ENCODE measurements at regions not wholly inside any gene's neighbourhood (a gene's known extent, or its start where the extent isn't known, plus 50 kb on each side); places are given as distances from the start of the nearest gene placed in this dataset.
"Not testable (repeated sequence)": the region's sequence is repeated elsewhere in the genome, so short reads cannot be mapped to it uniquely, and the experiment has no call there.

DNA sequence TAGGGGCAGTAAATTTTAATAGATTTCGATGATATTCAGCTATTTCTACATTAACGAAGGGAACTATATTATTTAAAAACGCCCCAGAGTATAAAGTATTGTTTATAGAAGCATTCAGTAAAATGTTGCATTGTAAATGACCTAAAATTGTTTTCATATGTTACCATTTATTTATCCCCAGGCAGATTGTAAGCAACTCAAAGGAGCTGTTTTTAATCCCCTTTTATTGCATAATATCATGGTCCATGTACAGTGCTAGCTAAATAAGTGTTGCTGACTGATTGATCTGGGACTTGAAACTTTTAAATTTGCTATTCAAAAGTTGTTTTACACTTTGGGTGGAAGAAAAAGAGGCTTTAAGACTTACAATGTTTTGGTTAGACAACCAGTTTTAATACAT, 199.0 kb upstream of the SLC38A2 start:
- no peak for ATAC-seq
- Mint-ChIP-seq H3K4me3 (no peak overlapping the region), H3K4me1 (no peaks in the 10 kb centered on the region), H3K9me3 (ENCODE audit: low read depth) (peaks cover 17% of the 10 kb centered on the region), H3K36me3 (peaks cover 26% of the 10 kb centered on the region), H3K27me3 (no peaks in the 10 kb centered on the region), H3K27ac (no peak overlapping the region)
- CTCF ChIA-PET = interaction anchor here (0.9 to 1.0 kb wide), 2 partner anchors 8 to 10 kb away, joined by 3 read pairs; no protein-coding TSS in a partner anchor
- no peak for DNase-seq

DNA sequence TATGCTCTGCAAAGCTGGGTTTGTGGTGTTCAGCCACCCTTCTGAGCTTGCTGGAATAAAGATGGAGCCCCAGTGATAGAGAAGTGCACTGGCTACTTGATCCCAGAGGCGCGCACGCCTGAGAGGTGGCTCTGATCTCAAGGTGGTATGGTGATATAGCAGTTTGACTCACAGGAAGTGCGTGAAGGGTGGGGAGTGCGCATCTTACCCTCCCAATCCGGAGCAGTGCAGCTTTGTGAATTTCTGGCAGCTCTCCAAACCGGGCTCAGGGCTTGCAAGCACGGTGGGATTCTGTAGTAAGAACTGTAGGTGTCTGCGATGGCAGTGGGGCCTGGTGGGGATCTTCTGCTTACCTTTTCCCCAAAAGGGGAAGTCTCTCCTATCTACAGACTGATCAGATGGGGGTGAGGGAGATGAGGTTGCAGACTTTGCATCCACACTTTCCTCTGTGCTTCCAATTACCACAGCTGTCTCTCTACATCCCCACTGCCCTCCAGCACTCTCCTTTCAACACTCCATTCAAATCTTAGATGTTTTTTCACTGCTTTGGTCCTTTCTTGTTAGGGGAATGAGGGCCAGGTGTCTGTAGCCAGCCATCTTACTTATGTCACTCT, 197.4 kb upstream of the SLC38A2 start:
- Mint-ChIP-seq H3K36me3 (peaks cover 35% of the 10 kb centered on the region), H3K27me3 (no peaks in the 10 kb centered on the region), H3K27ac (no peak overlapping the region), H3K4me1 (no peaks in the 10 kb centered on the region), H3K4me3 (no peak overlapping the region), H3K9me3 (ENCODE audit: low read depth) (peaks cover 21% of the 10 kb centered on the region)
- no peak for DNase-seq
- CTCF ChIA-PET = interaction anchor here (1.1 kb wide), 1 partner anchor 19 kb away, joined by 5 read pairs; no protein-coding TSS in a partner anchor
- ATAC-seq = no peak

DNA sequence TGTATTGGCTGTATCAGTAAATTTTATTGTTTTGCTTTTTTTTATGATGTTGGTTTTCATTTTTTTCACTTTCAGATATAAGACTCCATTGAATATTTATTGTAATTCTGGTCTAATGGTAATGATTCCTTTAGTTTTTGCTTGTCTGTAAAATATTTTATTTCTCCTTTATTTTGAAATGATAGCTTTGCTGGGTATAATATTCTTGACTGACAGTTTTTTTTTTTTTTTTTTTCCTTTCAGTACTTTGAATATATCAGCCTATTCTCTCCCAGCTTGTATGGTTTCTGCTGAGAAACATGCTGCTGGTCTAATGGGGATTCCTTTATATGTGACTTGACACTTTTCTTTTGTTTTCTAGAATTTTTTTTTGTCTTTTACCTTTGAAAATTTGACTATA, 195.1 kb upstream of the SLC38A2 start:
- H3K27ac Mint-ChIP-seq = no peak overlapping the region
- H3K27me3 Mint-ChIP-seq = no peaks in the 10 kb centered on the region
- no peak for DNase-seq
- peaks cover 21% of the 10 kb centered on the region for H3K9me3 Mint-ChIP-seq (ENCODE audit: low read depth)
- H3K36me3 Mint-ChIP-seq = peaks cover 40% of the 10 kb centered on the region
- CTCF ChIA-PET = interaction anchor here (1.1 kb wide), 1 partner anchor 44 kb away, joined by 3 read pairs; no protein-coding TSS in a partner anchor
- no peak overlapping the region for H3K4me3 Mint-ChIP-seq
- H3K4me1 Mint-ChIP-seq = no peaks in the 10 kb centered on the region
- no peak for ATAC-seq

DNA sequence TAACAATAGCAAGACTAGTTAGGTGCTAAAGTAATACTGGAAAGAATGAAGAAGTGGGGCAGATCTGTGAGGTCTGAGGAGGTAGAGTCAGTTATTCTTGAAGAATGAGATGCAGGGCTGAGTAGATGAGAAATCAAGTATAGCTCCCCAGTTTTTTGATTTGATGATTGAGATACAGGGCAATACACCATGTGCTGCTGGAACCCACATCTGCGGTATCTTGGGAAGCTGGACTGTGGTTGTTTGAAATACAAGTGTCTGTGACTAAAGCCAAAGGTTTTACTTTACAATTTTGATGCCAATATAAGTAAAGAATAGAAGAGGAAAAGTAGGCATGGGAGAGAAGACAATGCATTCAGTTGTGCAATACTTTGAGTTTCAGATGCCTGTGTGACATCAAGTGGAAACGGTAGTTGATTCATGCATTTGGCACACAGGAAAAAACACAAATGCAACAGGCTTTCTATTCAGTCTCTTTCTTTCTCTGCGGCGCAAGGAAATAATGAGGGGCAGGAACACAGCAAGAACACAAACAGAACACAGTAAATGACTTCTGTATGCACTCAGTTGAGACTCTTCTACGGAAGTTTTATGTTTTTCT, 190.2 kb upstream of the SLC38A2 start:
- Mint-ChIP-seq H3K4me3 (no peak overlapping the region), H3K9me3 (ENCODE audit: low read depth) (peaks cover 13% of the 10 kb centered on the region), H3K27me3 (no peaks in the 10 kb centered on the region), H3K4me1 (peaks cover 2% of the 10 kb centered on the region), H3K27ac (no peak overlapping the region), H3K36me3 (peaks cover 29% of the 10 kb centered on the region)
- CTCF ChIA-PET = interaction anchor here (0.9 kb wide), 1 partner anchor 9 kb away, joined by 3 read pairs; no protein-coding TSS in a partner anchor
- ATAC-seq (no peak), DNase-seq (no peak)

DNA sequence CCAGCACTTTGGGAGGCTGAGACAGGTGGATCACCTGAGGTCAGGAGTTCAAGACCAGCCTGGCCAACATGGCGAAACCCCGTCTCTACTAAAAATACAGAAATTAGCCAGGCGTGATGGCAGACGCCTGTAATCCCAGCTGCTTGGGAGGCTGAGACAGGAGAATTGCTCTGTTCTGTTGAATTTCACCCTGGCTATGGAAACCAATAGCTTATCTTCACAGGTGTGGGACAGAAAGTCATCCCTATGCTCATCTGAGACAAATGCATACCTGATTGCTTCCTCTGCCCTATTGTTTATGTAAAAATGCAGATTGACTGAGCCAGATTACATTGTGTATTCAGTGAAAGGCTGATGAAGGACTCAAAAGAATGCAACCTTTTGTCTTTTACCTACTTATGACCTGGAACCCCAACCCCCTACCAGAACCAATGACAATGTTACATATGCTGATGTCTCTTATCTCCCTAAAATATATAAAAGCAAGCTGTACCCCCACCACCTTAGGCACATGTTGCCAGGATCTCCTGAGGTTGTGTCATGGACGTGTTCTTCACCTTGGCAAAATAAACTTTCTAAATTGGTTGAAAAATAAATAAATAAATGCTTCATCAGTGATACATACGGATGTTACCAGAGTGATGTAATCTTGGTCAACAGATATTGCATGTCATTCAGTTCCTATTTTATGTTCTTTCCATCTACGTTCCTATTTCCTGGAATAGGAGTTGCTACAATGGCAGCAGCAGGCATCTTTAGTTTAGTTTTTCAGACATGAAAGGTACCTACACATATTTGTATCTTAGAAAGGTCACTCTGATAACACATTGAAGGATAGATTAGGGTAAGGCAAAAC, 189.4 kb upstream of the SLC38A2 start:
- not testable (repeated sequence) for H3K4me1 Mint-ChIP-seq; H3K27ac Mint-ChIP-seq; ATAC-seq; H3K27me3 Mint-ChIP-seq; H3K9me3 Mint-ChIP-seq (ENCODE audit: low read depth); H3K4me3 Mint-ChIP-seq; DNase-seq
- H3K36me3 Mint-ChIP-seq = peaks cover 27% of the 10 kb centered on the region
- CTCF ChIA-PET = interaction anchor here (0.9 kb wide), 1 partner anchor 10 kb away, joined by 3 read pairs; no protein-coding TSS in a partner anchor

DNA sequence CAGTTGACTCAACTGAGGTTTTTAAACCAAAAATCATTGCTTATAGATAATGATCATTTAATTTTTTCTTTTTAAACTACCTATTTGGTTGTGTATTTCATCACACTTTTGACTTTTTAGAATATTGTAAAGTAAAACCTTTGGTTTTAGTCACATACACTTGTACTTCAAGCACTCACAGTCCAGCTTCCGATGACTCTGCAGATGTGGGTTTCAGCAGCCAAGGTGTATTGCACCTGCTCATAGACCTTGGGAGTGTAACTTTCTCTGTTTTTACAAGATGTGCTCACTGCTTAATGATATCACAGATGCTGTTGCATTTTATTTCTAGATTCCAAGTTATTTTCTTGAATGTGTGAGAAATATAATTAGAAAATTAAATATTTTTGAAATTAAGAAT, 188.3 kb upstream of the SLC38A2 start:
- CTCF ChIA-PET = no interaction called here
- Mint-ChIP-seq H3K27ac (no peak overlapping the region), H3K36me3 (peaks cover 20% of the 10 kb centered on the region), H3K4me1 (peaks cover 2% of the 10 kb centered on the region), H3K9me3 (ENCODE audit: low read depth) (no peaks in the 10 kb centered on the region), H3K4me3 (no peak overlapping the region), H3K27me3 (no peaks in the 10 kb centered on the region)
- DNase-seq = no peak
- no peak for ATAC-seq

DNA sequence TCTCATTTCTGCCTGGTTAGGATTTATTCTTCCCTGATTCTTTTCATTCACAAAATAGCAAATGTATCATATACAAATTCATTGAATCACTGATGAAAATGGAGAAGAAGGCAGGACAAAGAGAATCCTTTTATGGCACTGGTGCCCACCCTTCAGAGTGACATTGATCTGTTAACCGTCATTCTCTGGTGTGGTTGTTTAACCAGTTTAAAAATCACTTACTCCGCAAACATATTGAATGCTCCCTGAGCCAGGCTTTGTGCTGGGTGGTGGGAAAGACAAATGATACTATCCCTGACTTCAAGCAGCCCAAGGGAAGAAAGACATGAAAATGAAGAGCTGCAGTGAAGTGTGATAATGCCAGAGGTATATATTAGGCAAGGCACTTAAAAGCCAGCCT, 187.5 kb upstream of the SLC38A2 start:
- CTCF ChIA-PET = no interaction called here
- H3K27me3 Mint-ChIP-seq = no peaks in the 10 kb centered on the region
- H3K9me3 Mint-ChIP-seq (ENCODE audit: low read depth) = peaks cover under 1% of the 10 kb centered on the region
- peaks cover 14% of the 10 kb centered on the region for H3K36me3 Mint-ChIP-seq
- H3K4me1 Mint-ChIP-seq = peaks cover 2% of the 10 kb centered on the region
- no peak overlapping the region for H3K27ac Mint-ChIP-seq
- ATAC-seq (no peak), DNase-seq (no peak)
- no peak overlapping the region for H3K4me3 Mint-ChIP-seq

DNA sequence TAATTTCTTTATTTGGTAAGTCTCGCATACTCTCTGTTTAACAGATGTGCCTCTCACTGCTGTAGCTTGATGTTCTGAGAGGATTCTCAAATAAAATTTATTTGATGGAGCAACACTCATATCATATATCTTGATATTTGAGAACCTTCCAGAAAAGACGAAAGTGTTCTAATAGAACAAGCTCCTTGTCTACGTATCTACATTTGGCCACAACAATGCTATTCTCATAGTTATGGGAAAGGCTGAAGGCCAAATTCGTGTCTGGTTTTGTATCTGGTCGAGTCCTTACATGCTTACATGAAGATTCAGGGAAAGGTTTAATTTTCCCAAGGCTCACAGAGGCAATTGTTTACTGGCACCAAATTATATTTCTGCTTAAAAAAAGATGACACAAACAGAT, 186.7 kb upstream of the SLC38A2 start:
- Mint-ChIP-seq H3K27me3 (no peaks in the 10 kb centered on the region), H3K27ac (no peak overlapping the region), H3K4me3 (no peak overlapping the region), H3K4me1 (peaks cover 5% of the 10 kb centered on the region), H3K9me3 (ENCODE audit: low read depth) (peaks cover 2% of the 10 kb centered on the region), H3K36me3 (peaks cover 13% of the 10 kb centered on the region)
- no peak for DNase-seq
- CTCF ChIA-PET = interaction anchor here (0.9 kb wide), 1 partner anchor 17 kb away, joined by 3 read pairs; no protein-coding TSS in a partner anchor
- no peak for ATAC-seq

DNA sequence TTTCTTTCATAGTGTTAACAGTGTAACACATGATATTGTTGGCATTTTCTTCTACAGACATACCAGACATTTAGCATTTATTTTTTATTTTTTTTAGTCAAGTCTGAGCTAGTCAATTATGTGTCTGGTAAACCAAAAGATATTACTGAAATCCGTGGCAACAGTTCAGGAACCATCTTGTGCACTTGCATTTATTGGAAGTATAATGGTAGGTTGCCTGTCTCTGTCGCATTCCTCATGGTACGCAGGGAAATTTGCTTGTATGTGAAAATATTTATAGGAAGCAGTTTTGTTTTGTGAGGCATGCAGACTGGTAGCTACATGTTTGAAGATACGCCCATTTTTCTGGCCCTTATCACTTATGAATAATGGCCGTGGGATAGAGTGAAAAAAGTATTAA, 186.1 kb upstream of the SLC38A2 start:
- CTCF ChIA-PET = interaction anchor here (0.9 kb wide), 1 partner anchor 17 kb away, joined by 3 read pairs; no protein-coding TSS in a partner anchor
- Mint-ChIP-seq H3K4me3 (no peak overlapping the region), H3K27ac (no peak overlapping the region), H3K36me3 (peaks cover 15% of the 10 kb centered on the region), H3K27me3 (no peaks in the 10 kb centered on the region), H3K9me3 (ENCODE audit: low read depth) (peaks cover 2% of the 10 kb centered on the region), H3K4me1 (peaks cover 5% of the 10 kb centered on the region)
- ATAC-seq (no peak), DNase-seq (no peak)

DNA sequence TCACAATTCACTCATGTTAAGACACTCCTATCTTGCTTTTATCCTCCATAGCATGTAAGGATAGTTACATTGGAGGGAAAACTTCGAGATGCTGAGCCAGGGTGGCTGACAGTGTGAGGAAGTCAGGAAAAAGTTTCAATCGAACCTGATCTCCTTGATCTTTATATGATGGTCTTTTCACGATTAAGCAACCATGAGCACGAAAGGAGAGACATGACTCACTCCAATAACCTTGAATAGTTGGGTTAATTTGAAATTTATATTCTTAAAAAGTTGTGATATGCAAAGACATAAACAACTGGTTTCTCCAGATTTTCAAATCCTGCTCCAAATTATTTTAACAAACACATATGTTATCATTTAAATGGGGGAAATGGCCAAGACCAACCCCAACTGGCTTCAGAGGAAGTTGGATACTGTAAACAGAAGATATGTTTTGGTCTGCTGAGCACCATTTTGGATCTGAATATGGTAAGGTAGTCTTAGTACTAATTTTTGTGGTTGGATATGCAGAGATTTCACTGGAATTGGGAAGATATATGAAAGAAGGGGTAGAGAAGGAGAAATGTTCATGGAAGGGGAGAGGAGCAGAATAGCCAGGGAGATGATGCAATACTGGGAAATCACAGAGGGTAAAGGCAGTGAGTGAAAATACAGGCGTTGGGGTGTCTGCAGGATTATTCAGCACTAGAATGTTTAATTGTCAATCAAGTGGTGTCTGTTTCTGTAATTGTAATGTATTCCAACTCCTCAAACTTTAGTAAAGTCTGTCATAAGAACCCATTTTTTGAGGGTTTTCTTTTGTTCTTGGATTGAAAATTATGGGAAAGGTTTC, 185.2 kb upstream of the SLC38A2 start:
- CTCF ChIA-PET = no interaction called here
- peaks cover 15% of the 10 kb centered on the region for H3K36me3 Mint-ChIP-seq
- H3K27ac Mint-ChIP-seq = no peak overlapping the region
- ATAC-seq = no peak
- H3K4me1 Mint-ChIP-seq = peaks cover 5% of the 10 kb centered on the region
- H3K9me3 Mint-ChIP-seq (ENCODE audit: low read depth) = peaks cover 2% of the 10 kb centered on the region
- no peaks in the 10 kb centered on the region for H3K27me3 Mint-ChIP-seq
- H3K4me3 Mint-ChIP-seq = no peak overlapping the region
- no peak for DNase-seq

DNA sequence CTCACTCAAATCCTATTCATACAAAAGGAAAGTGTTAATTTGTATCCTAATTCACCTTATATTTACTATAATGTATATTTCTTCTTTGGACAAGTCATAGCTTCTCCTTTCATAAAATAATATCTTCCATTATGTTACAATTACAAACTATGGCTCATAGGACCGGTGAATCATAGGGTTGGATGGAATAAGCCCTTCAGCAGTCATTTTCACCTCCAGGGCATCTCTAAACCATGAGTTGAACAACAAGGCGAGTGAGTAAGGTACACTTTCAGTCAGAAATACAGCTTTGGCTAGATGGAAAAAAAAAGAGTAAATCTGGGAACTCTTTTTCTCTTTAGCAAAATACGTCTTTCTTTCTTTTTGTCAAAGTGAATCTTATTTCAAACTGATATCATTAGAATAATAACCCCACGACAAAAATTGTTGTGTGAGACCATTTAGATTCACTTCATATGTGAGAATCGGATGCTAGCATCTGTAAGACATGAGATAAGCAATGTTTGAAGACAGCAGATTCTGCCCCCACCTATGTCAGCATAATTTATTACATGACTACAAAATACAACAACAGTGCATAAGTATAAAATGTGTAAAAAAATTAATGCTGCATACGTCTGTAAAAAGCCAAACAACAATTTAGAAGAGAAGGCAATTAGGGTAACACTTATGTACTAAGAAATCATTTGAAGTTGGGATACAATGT, 184.4 kb upstream of the SLC38A2 start:
- DNase-seq (no peak), ATAC-seq (no peak)
- Mint-ChIP-seq H3K9me3 (ENCODE audit: low read depth) (peaks cover 2% of the 10 kb centered on the region), H3K4me1 (peaks cover 5% of the 10 kb centered on the region), H3K27ac (no peak overlapping the region), H3K36me3 (peaks cover 17% of the 10 kb centered on the region), H3K4me3 (no peak overlapping the region), H3K27me3 (no peaks in the 10 kb centered on the region)
- CTCF ChIA-PET = no interaction called here

DNA sequence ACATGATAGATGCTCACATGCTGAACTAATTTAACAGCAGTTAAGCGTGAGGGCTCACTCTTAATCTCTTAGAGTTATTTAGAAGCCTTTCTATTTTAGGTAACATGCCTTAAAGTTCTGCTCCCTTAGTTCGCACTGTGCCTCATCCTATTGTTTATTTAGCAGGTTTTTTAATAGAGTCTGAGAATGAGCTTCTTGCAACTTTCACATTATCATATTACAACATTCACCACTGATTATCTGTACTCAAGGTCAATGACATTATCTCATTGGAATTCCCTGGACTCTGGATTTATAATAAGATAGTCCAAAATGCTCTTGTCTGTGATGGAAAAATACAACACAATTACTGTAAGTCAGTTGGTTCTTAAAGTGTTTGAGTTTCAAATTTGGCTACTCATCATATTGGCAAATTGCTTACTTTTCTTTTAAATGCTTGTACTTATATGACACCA, 183.6 kb upstream of the SLC38A2 start:
- H3K4me3 Mint-ChIP-seq = no peak overlapping the region
- peaks cover 2% of the 10 kb centered on the region for H3K9me3 Mint-ChIP-seq (ENCODE audit: low read depth)
- H3K36me3 Mint-ChIP-seq = peaks cover 18% of the 10 kb centered on the region
- H3K4me1 Mint-ChIP-seq = peaks cover 7% of the 10 kb centered on the region
- CTCF ChIA-PET = no interaction called here
- no peak for ATAC-seq
- no peak for DNase-seq
- H3K27ac Mint-ChIP-seq = no peak overlapping the region
- H3K27me3 Mint-ChIP-seq = no peaks in the 10 kb centered on the region
